GM23338 (cell line): ENCODE measurements at regions not wholly inside any gene's neighbourhood (a gene's known extent, or its start where the extent isn't known, plus 50 kb on each side); places are given as distances from the start of the nearest gene placed in this dataset.
"Not testable (repeated sequence)": the region's sequence is repeated elsewhere in the genome, so short reads cannot be mapped to it uniquely, and the experiment has no call there.

Experiments used
- ATAC-seq: fragments of 200-7000 bp; cut with Tn5 transposase; 3 replicates; pipeline ENCODE4 v1.9.1; 2020
- DNase-seq: peaks from one replicate; pipeline ENCODE4 v3.0.0-alpha.2; 2015; ENCODE audit warnings: low spot score
- H2AFZ ChIP-seq: fragments of 200-600 bp; sonication (generic); 2 replicates; pipeline ENCODE4 v1.8.0; 2016; ENCODE audit warnings: antibody characterized with exemption, mild to moderate bottlenecking, moderate library complexity
- H3F3A ChIP-seq: fragments of 200-600 bp; sonication (generic); replicated peaks from 2 replicates; pipeline ENCODE4 v1.8.0; 2017; ENCODE audit warnings: antibody characterized with exemption, mixed run types, low read depth
- H3K27ac ChIP-seq: fragments of 200-600 bp; sonication (generic); 2 replicates; pipeline ENCODE4 v1.6.1; 2016; ENCODE audit warnings: low read depth
- H3K27me3 ChIP-seq: fragments of 200-600 bp; sonication (generic); 2 replicates; pipeline ENCODE4 v1.8.0; 2016; ENCODE audit warnings: mild to moderate bottlenecking, mixed run types, moderate library complexity; ENCODE audit not compliant: insufficient read depth
- H3K36me3 ChIP-seq: fragments of 200-600 bp; sonication (generic); 2 replicates; pipeline ENCODE4 v1.8.0; 2016; ENCODE audit warnings: mild to moderate bottlenecking; ENCODE audit not compliant: insufficient read depth
- H3K4me1 ChIP-seq: fragments of 200-600 bp; sonication (generic); 2 replicates; pipeline ENCODE4 v1.8.0; 2016; ENCODE audit warnings: mild to moderate bottlenecking, moderate library complexity; ENCODE audit not compliant: insufficient read depth
- H3K4me2 ChIP-seq: fragments of 200-600 bp; sonication (generic); 2 replicates; pipeline ENCODE4 v1.7.1; 2017; ENCODE audit warnings: mixed run types
- H3K4me3 ChIP-seq: fragments of 200-600 bp; sonication (generic); 2 replicates; pipeline ENCODE4 v1.6.1; 2016; ENCODE audit warnings: mixed run types
- H3K79me2 ChIP-seq: fragments of 200-600 bp; sonication (generic); replicated peaks from 2 replicates; pipeline ENCODE4 v1.8.0; 2017; ENCODE audit warnings: mild to moderate bottlenecking; ENCODE audit not compliant: insufficient read depth
- H3K9me2 ChIP-seq: fragments of 200-600 bp; sonication (generic); 2 replicates; pipeline ENCODE4 v1.8.0; 2017; ENCODE audit not compliant: insufficient read depth
- H4K20me1 ChIP-seq: fragments of 200-600 bp; sonication (generic); replicated peaks from 2 replicates; pipeline ENCODE4 v1.8.0; 2017; ENCODE audit warnings: mild to moderate bottlenecking; ENCODE audit not compliant: insufficient read depth
- H3K27ac Mint-ChIP-seq: 2 replicates; pipeline ENCODE4 v1.8.0; 2020; ENCODE audit warnings: inconsistent platforms, mild to moderate bottlenecking, moderate library complexity, mixed read lengths
- H3K27me3 Mint-ChIP-seq: 3 replicates; pipeline ENCODE4 v1.8.0; 2022; ENCODE audit warnings: low read depth, mild to moderate bottlenecking, moderate library complexity, mixed read lengths, inconsistent platforms; ENCODE audit not compliant: insufficient read depth, poor library complexity
- H3K36me3 Mint-ChIP-seq: 3 replicates; pipeline ENCODE4 v1.8.0; 2021; ENCODE audit warnings: low read depth, mild to moderate bottlenecking, inconsistent platforms, moderate library complexity, mixed read lengths
- H3K4me1 Mint-ChIP-seq: 3 replicates; pipeline ENCODE4 v1.8.0; 2020; ENCODE audit warnings: mild to moderate bottlenecking, inconsistent platforms, mixed read lengths
- H3K4me3 Mint-ChIP-seq: 3 replicates; pipeline ENCODE4 v1.8.0; 2021; ENCODE audit warnings: moderate library complexity, mild to moderate bottlenecking, inconsistent platforms, mixed read lengths
- H3K9me3 Mint-ChIP-seq: 3 replicates; pipeline ENCODE4 v1.8.0; 2020; ENCODE audit warnings: moderate library complexity, mild to moderate bottlenecking, inconsistent platforms, mixed read lengths
- CREB1 ChIP-seq: fragments of 250-450 bp; sonication (Bioruptor Pico); IDR thresholded peaks from 2 replicates; pipeline ENCODE4 v1.5.0; 2020; ENCODE audit warnings: low read depth, mild to moderate bottlenecking, moderate library complexity
- EZH2phosphoT487 ChIP-seq: fragments of 200-600 bp; sonication (generic); IDR thresholded peaks from one replicate; pipeline ENCODE4 v1.8.1; 2018; ENCODE audit warnings: antibody characterized with exemption; ENCODE audit not compliant: unreplicated experiment
- JUNB ChIP-seq: IDR thresholded peaks from one replicate; pipeline ENCODE4 v1.6.1; 2016; ENCODE audit warnings: antibody characterized with exemption; ENCODE audit not compliant: unreplicated experiment
- ZNF114 ChIP-seq: fragments of 250-450 bp; sonication (Bioruptor Pico); IDR thresholded peaks from 2 replicates; pipeline ENCODE4 v1.5.0; 2020; ENCODE audit warnings: mild to moderate bottlenecking, moderate library complexity
- ZNF331 ChIP-seq: fragments of 250-450 bp; sonication (Bioruptor Pico); IDR thresholded peaks from 2 replicates; pipeline ENCODE4 v1.5.0; 2020; ENCODE audit warnings: low read depth, mild to moderate bottlenecking, moderate library complexity
- TF ChIP-seq, protein P1 (sequence below): IDR thresholded peaks from one replicate; pipeline ENCODE4 v1.6.1; 2018; ENCODE audit warnings: antibody characterized with exemption; ENCODE audit not compliant: unreplicated experiment
- TF ChIP-seq, protein P2 (sequence below): IDR thresholded peaks from 2 replicates; pipeline ENCODE4 v1.6.1; 2016; ENCODE audit warnings: antibody characterized with exemption
- TF ChIP-seq, protein P3 (sequence below), 2 experiments: fragments of 200-600 bp in 1 of 2; sonication (generic) in 1 of 2; conservative IDR thresholded peaks; 2 replicates each; pipeline versions ENCODE4 v1.5.1 to v1.6.1; 2016 to 2017; ENCODE audit warnings: antibody characterized with exemption in 2 of 2, low read depth in 2 of 2, mild to moderate bottlenecking in 2 of 2, moderate library complexity in 1 of 2

GRCh38 chr4:75391489-75392166 is 122.6 kb downstream of the RCHY1 start:
- H2AFZ ChIP-seq = peak overlapping the region; percentile 70
- no peaks in the 10 kb centered on the region for H4K20me1 ChIP-seq
- peak; percentile 6 for DNase-seq
- no peak for TF ChIP-seq EZH2phosphoT487
- Mint-ChIP-seq H3K9me3 (peaks cover 6% of the 10 kb centered on the region; the same call in 2 of the 3 replicates), H3K27me3 (no peaks in the 10 kb centered on the region), H3K27ac (no peak overlapping the region), H3K4me1 (peaks cover 15% of the 10 kb centered on the region), H3K36me3 (no peaks in the 10 kb centered on the region; the same call in 2 of the 3 replicates), H3K4me3 (no peak overlapping the region)
- no peak overlapping the region for H3K27ac ChIP-seq
- H3K4me3 ChIP-seq = no peak overlapping the region
- H3K4me2 ChIP-seq = peak overlapping the region; percentile 61; the same call in 1 of the 2 replicates
- no peaks in the 10 kb centered on the region for H3K27me3 ChIP-seq
- H3K9me2 ChIP-seq = peaks cover 6% of the 10 kb centered on the region; the same call in 1 of the 2 replicates
- no peaks in the 10 kb centered on the region for H3K79me2 ChIP-seq
- H3F3A ChIP-seq = no peaks in the 10 kb centered on the region
- peak; percentile 72 for ATAC-seq
- no peaks in the 10 kb centered on the region for H3K36me3 ChIP-seq
- peaks cover 10% of the 10 kb centered on the region for H3K4me1 ChIP-seq

DNA sequence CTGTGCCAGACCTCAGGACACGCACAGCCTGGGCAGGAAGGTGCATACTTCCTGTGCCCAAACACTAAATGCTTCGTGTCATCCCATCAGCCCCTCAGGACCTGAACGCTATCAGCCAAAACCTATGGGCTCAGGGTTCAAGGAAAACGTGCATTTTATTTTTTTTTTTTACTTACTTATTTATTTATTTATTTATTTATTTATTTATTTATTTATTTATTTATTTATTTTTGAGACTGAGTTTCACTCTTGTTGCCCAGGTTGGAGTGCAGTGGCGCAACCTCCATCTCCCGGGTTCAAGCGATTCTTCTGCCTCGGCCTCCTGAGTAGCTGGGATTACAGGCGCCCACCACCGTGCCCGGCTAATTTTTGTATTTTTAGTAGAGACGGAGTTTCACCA is 127.8 kb downstream of the RCHY1 start:
- H2AFZ ChIP-seq, H3K36me3 Mint-ChIP-seq, H3K79me2 ChIP-seq, H4K20me1 ChIP-seq, H3K4me3 ChIP-seq, ATAC-seq, H3K27ac ChIP-seq, DNase-seq, H3K27ac Mint-ChIP-seq, H3K4me3 Mint-ChIP-seq, H3K27me3 ChIP-seq, H3K4me2 ChIP-seq, H3K36me3 ChIP-seq, H3F3A ChIP-seq, H3K4me1 Mint-ChIP-seq, H3K9me2 ChIP-seq, H3K4me1 ChIP-seq, H3K27me3 Mint-ChIP-seq: not testable (repeated sequence)
- peaks cover 18% of the 10 kb centered on the region; the same call in 2 of the 3 replicates for H3K9me3 Mint-ChIP-seq

- H2AFZ ChIP-seq = no peak overlapping the region
- no peaks in the 10 kb centered on the region for H3K27me3 ChIP-seq
- Mint-ChIP-seq H3K9me3 (peaks cover 29% of the 10 kb centered on the region), H3K4me1 (no peaks in the 10 kb centered on the region; the same call in 2 of the 3 replicates), H3K27ac (no peak overlapping the region), H3K36me3 (no peaks in the 10 kb centered on the region; the same call in 2 of the 3 replicates), H3K27me3 (peaks cover 2% of the 10 kb centered on the region), H3K4me3 (no peak overlapping the region)
- no peaks in the 10 kb centered on the region for H3F3A ChIP-seq
- H4K20me1 ChIP-seq = no peaks in the 10 kb centered on the region
- no peak overlapping the region for H3K27ac ChIP-seq
- H3K36me3 ChIP-seq = no peaks in the 10 kb centered on the region
- H3K79me2 ChIP-seq = no peaks in the 10 kb centered on the region
- DNase-seq (no peak), ATAC-seq (no peak)
- no peak overlapping the region for H3K4me3 ChIP-seq
- H3K4me1 ChIP-seq = no peaks in the 10 kb centered on the region
- H3K4me2 ChIP-seq = no peak overlapping the region
- H3K9me2 ChIP-seq = peaks cover 4% of the 10 kb centered on the region; the same call in 1 of the 2 replicates
- TF ChIP-seq CREB1 (CRISPR knock-in tag) (no peak), ZNF114 (CRISPR knock-in tag) (no peak), JUNB (no peak), ZNF331 (CRISPR knock-in tag) (no peak)
- TF ChIP-seq, protein P1, sequence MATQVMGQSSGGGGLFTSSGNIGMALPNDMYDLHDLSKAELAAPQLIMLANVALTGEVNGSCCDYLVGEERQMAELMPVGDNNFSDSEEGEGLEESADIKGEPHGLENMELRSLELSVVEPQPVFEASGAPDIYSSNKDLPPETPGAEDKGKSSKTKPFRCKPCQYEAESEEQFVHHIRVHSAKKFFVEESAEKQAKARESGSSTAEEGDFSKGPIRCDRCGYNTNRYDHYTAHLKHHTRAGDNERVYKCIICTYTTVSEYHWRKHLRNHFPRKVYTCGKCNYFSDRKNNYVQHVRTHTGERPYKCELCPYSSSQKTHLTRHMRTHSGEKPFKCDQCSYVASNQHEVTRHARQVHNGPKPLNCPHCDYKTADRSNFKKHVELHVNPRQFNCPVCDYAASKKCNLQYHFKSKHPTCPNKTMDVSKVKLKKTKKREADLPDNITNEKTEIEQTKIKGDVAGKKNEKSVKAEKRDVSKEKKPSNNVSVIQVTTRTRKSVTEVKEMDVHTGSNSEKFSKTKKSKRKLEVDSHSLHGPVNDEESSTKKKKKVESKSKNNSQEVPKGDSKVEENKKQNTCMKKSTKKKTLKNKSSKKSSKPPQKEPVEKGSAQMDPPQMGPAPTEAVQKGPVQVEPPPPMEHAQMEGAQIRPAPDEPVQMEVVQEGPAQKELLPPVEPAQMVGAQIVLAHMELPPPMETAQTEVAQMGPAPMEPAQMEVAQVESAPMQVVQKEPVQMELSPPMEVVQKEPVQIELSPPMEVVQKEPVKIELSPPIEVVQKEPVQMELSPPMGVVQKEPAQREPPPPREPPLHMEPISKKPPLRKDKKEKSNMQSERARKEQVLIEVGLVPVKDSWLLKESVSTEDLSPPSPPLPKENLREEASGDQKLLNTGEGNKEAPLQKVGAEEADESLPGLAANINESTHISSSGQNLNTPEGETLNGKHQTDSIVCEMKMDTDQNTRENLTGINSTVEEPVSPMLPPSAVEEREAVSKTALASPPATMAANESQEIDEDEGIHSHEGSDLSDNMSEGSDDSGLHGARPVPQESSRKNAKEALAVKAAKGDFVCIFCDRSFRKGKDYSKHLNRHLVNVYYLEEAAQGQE = no peak
- TF ChIP-seq, protein P2, sequence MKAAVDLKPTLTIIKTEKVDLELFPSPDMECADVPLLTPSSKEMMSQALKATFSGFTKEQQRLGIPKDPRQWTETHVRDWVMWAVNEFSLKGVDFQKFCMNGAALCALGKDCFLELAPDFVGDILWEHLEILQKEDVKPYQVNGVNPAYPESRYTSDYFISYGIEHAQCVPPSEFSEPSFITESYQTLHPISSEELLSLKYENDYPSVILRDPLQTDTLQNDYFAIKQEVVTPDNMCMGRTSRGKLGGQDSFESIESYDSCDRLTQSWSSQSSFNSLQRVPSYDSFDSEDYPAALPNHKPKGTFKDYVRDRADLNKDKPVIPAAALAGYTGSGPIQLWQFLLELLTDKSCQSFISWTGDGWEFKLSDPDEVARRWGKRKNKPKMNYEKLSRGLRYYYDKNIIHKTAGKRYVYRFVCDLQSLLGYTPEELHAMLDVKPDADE = no peak
- TF ChIP-seq, protein P3, sequence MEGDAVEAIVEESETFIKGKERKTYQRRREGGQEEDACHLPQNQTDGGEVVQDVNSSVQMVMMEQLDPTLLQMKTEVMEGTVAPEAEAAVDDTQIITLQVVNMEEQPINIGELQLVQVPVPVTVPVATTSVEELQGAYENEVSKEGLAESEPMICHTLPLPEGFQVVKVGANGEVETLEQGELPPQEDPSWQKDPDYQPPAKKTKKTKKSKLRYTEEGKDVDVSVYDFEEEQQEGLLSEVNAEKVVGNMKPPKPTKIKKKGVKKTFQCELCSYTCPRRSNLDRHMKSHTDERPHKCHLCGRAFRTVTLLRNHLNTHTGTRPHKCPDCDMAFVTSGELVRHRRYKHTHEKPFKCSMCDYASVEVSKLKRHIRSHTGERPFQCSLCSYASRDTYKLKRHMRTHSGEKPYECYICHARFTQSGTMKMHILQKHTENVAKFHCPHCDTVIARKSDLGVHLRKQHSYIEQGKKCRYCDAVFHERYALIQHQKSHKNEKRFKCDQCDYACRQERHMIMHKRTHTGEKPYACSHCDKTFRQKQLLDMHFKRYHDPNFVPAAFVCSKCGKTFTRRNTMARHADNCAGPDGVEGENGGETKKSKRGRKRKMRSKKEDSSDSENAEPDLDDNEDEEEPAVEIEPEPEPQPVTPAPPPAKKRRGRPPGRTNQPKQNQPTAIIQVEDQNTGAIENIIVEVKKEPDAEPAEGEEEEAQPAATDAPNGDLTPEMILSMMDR (conservative IDR thresholded peaks at IDR 0.05; ENCODE audit: low read depth in 2 of 2) = no peak
Observed at GRCh38 chr4:75385106-75385505, 129.1 kb downstream of the RCHY1 start.
